ENCODE measurements at regions not wholly inside any gene's neighbourhood (a gene's known extent, or its start where the extent isn't known, plus 50 kb on each side); places are given as distances from the start of the nearest gene placed in this dataset.
A peak's percentile ranks its signal among the peaks of the same experiment; 100 is the strongest.

DNA sequence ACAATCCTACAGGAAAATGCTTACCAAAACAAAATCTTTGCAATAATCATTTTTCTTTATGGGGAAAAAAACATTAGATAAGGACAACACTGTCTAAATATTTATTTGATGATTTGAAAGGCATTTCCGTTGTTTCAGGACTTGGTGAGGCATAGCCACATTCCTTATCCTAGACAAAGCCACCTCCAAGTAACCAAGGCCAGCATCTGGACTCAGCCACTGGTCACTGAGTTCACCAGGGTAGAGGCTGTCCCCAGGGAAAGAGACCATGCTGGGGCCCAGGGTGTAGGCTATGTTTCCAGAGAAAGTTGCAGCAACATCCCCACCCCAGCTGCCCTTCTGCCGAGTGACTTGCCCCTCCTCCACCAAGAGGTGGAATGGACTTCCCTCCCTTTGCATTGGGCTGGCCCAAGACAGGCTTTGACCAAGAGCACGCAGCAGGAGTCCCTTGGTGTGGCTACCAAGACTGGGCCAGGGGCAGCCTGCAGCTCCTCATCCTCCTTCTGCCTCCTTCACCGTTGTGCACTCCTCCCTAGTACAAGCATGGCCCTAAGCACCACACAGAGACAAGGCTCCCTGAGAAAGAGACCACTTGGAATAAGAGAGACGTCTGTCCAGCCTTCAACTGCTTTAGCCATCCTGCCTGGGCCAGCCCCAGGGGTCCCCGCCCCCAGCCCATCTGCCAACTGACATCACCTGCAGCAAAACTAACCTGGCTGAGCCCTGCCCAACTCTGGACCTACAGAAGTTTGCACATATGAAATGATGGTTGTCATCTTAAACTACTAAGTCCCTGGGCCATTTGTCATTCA, 68.1 kb upstream of the SPIN1 start:
- no peak overlapping the region for H3K27ac Mint-ChIP-seq
- no peaks in the 10 kb centered on the region for H3K27me3 Mint-ChIP-seq
- H3K9me3 Mint-ChIP-seq = no peaks in the 10 kb centered on the region
- H3K4me3 Mint-ChIP-seq = no peak overlapping the region
- no peak for DNase-seq (ENCODE audit: extremely low spot score, unreplicated experiment)
- TF ChIP-seq, protein P1, sequence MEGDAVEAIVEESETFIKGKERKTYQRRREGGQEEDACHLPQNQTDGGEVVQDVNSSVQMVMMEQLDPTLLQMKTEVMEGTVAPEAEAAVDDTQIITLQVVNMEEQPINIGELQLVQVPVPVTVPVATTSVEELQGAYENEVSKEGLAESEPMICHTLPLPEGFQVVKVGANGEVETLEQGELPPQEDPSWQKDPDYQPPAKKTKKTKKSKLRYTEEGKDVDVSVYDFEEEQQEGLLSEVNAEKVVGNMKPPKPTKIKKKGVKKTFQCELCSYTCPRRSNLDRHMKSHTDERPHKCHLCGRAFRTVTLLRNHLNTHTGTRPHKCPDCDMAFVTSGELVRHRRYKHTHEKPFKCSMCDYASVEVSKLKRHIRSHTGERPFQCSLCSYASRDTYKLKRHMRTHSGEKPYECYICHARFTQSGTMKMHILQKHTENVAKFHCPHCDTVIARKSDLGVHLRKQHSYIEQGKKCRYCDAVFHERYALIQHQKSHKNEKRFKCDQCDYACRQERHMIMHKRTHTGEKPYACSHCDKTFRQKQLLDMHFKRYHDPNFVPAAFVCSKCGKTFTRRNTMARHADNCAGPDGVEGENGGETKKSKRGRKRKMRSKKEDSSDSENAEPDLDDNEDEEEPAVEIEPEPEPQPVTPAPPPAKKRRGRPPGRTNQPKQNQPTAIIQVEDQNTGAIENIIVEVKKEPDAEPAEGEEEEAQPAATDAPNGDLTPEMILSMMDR (conservative IDR thresholded peaks at IDR 0.05) = no peak
- no peaks in the 10 kb centered on the region for H3K36me3 Mint-ChIP-seq
- H3K4me1 Mint-ChIP-seq (ENCODE audit: unreplicated experiment) = peaks cover 12% of the 10 kb centered on the region

DNA sequence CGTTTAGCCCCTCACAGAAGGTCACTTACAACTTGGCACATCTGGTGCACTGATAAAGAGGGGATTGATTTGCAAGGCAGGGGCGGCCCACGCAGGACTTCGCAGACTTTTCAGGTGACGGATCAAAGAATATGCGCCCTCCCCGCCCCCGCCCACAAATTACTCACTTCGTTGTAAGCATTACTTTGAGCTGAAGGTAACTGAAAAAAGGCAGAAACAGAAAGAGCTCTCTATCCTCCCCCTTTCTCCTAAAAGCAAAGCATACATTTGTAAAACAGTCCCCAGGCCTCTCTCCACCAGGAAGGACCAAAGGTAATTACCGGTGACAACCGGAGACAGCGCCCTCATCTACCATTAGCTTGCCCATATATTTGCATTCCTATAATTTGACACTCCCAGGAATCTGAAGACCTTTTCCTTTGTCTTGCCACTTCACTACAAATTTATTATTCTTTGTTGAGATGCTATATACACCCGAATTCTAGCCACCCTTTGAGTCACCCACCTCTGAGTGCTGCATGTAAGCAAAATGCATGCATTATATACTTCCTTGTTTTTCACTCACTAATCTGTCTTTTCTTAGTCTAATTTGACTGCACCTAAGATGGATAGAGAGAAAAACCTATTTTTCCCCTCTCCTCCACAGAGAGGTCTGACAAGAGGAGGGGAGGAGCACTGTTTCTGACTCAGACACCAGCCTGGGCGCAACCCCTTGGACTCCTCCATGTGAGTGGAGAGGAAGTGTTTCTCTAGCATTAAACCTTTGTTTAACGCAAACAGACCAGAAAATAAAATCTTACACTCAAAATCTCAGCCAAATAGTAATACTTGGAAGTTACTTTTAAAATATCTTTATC, 74.7 kb upstream of the SPIN1 start:
- H3K27ac Mint-ChIP-seq = peak overlapping the region; percentile 79
- H3K4me1 Mint-ChIP-seq (ENCODE audit: unreplicated experiment) = peaks cover 23% of the 10 kb centered on the region
- TF ChIP-seq, protein P1 (conservative IDR thresholded peaks at IDR 0.05) = no peak
- peaks cover 6% of the 10 kb centered on the region for H3K9me3 Mint-ChIP-seq
- no peak for DNase-seq (ENCODE audit: extremely low spot score, unreplicated experiment)
- peak overlapping the region; percentile 31 for H3K4me3 Mint-ChIP-seq
- H3K27me3 Mint-ChIP-seq = no peaks in the 10 kb centered on the region
- no peaks in the 10 kb centered on the region for H3K36me3 Mint-ChIP-seq

DNA sequence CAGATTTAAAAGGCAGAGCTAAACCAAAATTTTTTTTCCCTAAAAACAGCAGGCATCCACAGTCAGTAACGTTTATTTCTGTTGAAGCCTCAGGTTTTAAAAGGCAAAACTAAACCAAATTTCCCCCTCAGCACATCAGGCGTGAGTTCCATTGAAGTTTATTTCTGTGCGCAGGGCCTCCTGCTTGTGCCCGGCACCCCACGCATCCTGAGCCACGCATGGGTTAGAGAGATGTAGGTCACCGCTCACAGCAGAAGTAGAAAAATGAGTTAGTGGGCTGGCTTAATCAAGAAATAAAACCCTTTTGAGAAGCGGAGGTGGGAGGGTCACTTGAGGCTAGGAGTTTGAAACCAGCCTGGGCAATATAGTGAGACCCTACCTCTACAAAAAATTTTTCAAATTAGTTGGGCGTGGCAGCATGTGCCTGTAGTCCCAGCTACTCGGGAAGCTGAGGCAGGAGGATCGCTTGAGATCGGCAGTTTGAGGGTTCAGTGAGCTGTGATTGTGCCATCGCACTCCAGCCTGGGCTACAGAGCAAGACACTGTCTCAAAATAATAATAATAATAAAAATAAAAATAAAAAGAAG, 75.6 kb upstream of the SPIN1 start:
- Mint-ChIP-seq H3K27ac (no peak overlapping the region), H3K27me3 (no peaks in the 10 kb centered on the region), H3K4me3 (no peak overlapping the region), H3K36me3 (no peaks in the 10 kb centered on the region), H3K4me1 (ENCODE audit: unreplicated experiment) (peaks cover 19% of the 10 kb centered on the region), H3K9me3 (peaks cover 6% of the 10 kb centered on the region)
- no peak for DNase-seq (ENCODE audit: extremely low spot score, unreplicated experiment)
- TF ChIP-seq, protein P1 (conservative IDR thresholded peaks at IDR 0.05) = no peak

DNA sequence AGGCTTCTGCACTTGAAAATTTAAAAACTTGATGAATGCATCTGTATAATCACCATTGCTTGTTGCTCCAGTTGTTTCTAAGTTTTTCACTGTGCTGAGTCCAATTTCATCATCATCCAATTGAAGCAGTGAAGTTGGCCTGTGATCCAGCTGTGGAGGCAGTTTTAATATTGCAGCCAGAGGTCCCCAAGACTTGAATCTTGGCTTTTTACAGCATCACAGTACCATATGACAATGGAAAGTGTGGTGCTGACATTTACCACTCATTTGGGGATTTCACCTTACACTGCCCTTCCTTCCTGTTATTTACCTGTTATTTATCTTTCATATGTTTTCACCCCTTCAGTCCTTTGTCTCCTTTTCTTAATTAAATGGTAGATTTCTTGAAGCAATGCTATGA, 76.2 kb upstream of the SPIN1 start:
- DNase-seq (ENCODE audit: extremely low spot score, unreplicated experiment) = no peak
- Mint-ChIP-seq H3K27ac (no peak overlapping the region), H3K36me3 (no peaks in the 10 kb centered on the region), H3K27me3 (no peaks in the 10 kb centered on the region), H3K4me3 (no peak overlapping the region), H3K9me3 (peaks cover 6% of the 10 kb centered on the region), H3K4me1 (ENCODE audit: unreplicated experiment) (peaks cover 19% of the 10 kb centered on the region)
- TF ChIP-seq, protein P1 (conservative IDR thresholded peaks at IDR 0.05) = no peak

DNA sequence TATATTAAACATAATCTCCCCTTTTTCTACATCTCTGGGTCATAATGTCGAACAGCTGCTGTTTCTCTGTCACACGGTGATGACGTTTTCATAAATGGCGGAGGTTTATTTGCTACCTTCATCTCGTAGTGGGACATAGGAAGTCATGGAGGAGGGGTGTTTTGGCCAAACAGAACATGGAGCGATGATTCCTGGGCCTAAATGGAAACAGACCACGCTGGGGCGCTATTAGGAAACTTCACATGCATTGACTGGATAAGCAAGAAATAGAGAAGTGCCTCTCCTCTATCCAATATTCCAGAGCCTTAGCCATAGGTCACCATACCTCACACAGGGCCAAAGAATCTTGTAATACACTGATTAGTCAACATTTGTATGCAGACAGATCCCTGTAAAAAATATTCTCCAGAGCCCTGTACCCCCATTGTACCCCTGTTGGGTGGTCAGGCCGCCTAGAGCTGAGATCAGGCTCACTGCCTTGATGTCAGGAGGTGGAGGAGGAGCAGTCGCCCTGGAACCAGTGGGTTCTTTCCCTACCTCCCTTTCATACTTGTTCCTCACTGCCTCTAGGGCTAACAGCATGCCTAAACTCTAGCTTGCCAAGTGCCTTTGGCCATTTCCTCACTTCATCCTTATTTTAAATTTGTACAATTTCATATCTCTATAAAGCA, 77.8 kb upstream of the SPIN1 start:
- Mint-ChIP-seq H3K4me3 (no peak overlapping the region), H3K27me3 (no peaks in the 10 kb centered on the region), H3K4me1 (ENCODE audit: unreplicated experiment) (peaks cover 19% of the 10 kb centered on the region), H3K9me3 (peaks cover 6% of the 10 kb centered on the region), H3K36me3 (no peaks in the 10 kb centered on the region), H3K27ac (no peak overlapping the region)
- TF ChIP-seq, protein P1 (conservative IDR thresholded peaks at IDR 0.05) = no peak
- no peak for DNase-seq (ENCODE audit: extremely low spot score, unreplicated experiment)

All from type B pancreatic cell (in vitro differentiated cells).